ENCODE measurements at regions not wholly inside any gene's neighbourhood (a gene's known extent, or its start where the extent isn't known, plus 50 kb on each side); places are given as distances from the start of the nearest gene placed in this dataset.

- Mint-ChIP-seq H3K4me1 (ENCODE audit: low read depth) (no peaks in the 10 kb centered on the region), H3K27me3 (ENCODE audit: insufficient read depth) (peaks cover 2% of the 10 kb centered on the region; the same call in 1 of the 2 replicates), H3K4me3 (no peak overlapping the region), H3K27ac (no peak overlapping the region), H3K36me3 (ENCODE audit: low read depth) (0 out of 2 replicates have a peak, but pooled peaks cover 4% of the 10 kb centered on the region), H3K9me3 (peaks cover 84% of the 10 kb centered on the region)
- DNase-seq = no peak
- TF ChIP-seq, protein P1, sequence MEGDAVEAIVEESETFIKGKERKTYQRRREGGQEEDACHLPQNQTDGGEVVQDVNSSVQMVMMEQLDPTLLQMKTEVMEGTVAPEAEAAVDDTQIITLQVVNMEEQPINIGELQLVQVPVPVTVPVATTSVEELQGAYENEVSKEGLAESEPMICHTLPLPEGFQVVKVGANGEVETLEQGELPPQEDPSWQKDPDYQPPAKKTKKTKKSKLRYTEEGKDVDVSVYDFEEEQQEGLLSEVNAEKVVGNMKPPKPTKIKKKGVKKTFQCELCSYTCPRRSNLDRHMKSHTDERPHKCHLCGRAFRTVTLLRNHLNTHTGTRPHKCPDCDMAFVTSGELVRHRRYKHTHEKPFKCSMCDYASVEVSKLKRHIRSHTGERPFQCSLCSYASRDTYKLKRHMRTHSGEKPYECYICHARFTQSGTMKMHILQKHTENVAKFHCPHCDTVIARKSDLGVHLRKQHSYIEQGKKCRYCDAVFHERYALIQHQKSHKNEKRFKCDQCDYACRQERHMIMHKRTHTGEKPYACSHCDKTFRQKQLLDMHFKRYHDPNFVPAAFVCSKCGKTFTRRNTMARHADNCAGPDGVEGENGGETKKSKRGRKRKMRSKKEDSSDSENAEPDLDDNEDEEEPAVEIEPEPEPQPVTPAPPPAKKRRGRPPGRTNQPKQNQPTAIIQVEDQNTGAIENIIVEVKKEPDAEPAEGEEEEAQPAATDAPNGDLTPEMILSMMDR (IDR thresholded peaks at IDR 0.05) = no peak
Observed at GRCh38 chr6:40180271-40180670, 246.0 kb upstream of the MOCS1 start.

DNA sequence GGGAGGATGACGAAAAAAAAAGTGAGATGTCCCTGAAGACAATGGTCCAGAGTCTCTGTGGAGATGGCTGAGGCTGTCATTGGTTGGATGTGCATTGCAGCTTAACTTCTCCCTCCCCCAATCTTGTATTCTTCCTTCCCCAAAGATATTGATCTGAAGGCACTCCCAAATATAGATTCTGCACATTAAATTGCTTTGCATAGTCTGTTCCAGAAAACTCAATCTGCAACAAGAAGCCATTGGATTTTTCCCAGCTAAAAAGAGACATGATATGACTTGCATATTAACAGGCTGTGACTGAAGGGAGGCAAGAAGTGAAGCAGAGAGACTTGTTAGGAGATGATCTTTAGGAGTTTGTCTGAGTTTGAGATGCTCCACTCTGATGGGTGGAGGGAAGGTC, 245.2 kb upstream of the MOCS1 start:
- H3K27me3 Mint-ChIP-seq (ENCODE audit: insufficient read depth) = peaks cover 2% of the 10 kb centered on the region; the same call in 1 of the 2 replicates
- no peaks in the 10 kb centered on the region for H3K4me1 Mint-ChIP-seq (ENCODE audit: low read depth)
- no peak overlapping the region for H3K27ac Mint-ChIP-seq
- H3K4me3 Mint-ChIP-seq = no peak overlapping the region
- no peak for DNase-seq
- TF ChIP-seq, protein P1 (IDR thresholded peaks at IDR 0.05) = no peak
- 0 out of 2 replicates have a peak, but pooled peaks cover 4% of the 10 kb centered on the region for H3K36me3 Mint-ChIP-seq (ENCODE audit: low read depth)
- H3K9me3 Mint-ChIP-seq = peaks cover 82% of the 10 kb centered on the region

DNA sequence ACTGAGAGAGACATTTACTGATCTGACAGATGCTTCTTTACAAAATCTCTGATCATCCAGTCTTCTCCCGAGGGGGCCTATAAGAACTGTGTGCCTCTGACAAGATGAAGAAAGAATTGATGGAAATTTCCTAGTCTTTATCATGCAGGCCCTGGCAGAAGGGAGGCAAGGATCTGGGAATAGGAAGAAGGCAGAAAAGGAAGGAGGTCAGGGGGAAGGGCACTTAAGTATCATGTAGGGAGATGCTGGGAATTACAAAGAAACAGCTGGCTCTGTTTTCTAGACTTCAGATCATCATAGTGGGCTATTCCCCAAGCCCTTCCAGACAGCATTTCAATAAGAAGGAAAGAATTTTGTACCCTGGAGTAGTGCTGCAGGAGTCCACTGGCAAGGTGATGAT, 243.3 kb upstream of the MOCS1 start:
- DNase-seq = no peak
- Mint-ChIP-seq H3K4me1 (ENCODE audit: low read depth) (no peaks in the 10 kb centered on the region), H3K4me3 (no peak overlapping the region), H3K27ac (no peak overlapping the region), H3K27me3 (ENCODE audit: insufficient read depth) (peaks cover 2% of the 10 kb centered on the region; the same call in 1 of the 2 replicates), H3K36me3 (ENCODE audit: low read depth) (0 out of 2 replicates have a peak, but pooled peaks cover 4% of the 10 kb centered on the region), H3K9me3 (peaks cover 68% of the 10 kb centered on the region)
- TF ChIP-seq, protein P1 (IDR thresholded peaks at IDR 0.05) = no peak

- no peak for DNase-seq
- Mint-ChIP-seq H3K36me3 (ENCODE audit: low read depth) (no peaks in the 10 kb centered on the region), H3K9me3 (peaks cover 67% of the 10 kb centered on the region), H3K27ac (no peak overlapping the region), H3K4me3 (no peak overlapping the region), H3K27me3 (ENCODE audit: insufficient read depth) (peaks cover 2% of the 10 kb centered on the region; the same call in 1 of the 2 replicates), H3K4me1 (ENCODE audit: low read depth) (no peaks in the 10 kb centered on the region)
- TF ChIP-seq, protein P1 (IDR thresholded peaks at IDR 0.05) = no peak
Observed at GRCh38 chr6:40176152-40176551, 241.9 kb upstream of the MOCS1 start.

GRCh38 chr6:40172272-40172671, 238.0 kb upstream of the MOCS1 start:
- peaks cover 2% of the 10 kb centered on the region for H3K27me3 Mint-ChIP-seq (ENCODE audit: insufficient read depth)

More at GRCh38 chr6:40172272-40172671, 238.0 kb upstream of the MOCS1 start:
- DNase-seq = no peak
- TF ChIP-seq, protein P1 (IDR thresholded peaks at IDR 0.05) = no peak
- Mint-ChIP-seq H3K36me3 (ENCODE audit: low read depth) (no peaks in the 10 kb centered on the region), H3K4me1 (ENCODE audit: low read depth) (no peaks in the 10 kb centered on the region), H3K27ac (no peak overlapping the region), H3K4me3 (no peak overlapping the region), H3K9me3 (peaks cover 68% of the 10 kb centered on the region)
